Stomach (tissue), 4 donors: ENCODE measurements at regions not wholly inside any gene's neighbourhood (a gene's known extent, or its start where the extent isn't known, plus 50 kb on each side); places are given as distances from the start of the nearest gene placed in this dataset.

ENCODE experiments used
- POLR2AphosphoS5 ChIP-seq, 3 donors: sonication (generic); formaldehyde crosslinking; IDR thresholded peaks; one replicate each; pipeline ENCODE4 v1.6.1; 2016; ENCODE audit warnings: antibody characterized with exemption in 3 of 3
- TF ChIP-seq, protein P1 (sequence below), 7 experiments: fragments of 450-650 bp in 4 of 7; fragments of 200-600 bp in 3 of 7; sonication (generic) in 3 of 7; IDR thresholded peaks; one replicate each; pipeline ENCODE4 v1.5.1; 2016 to 2019; ENCODE audit warnings: antibody characterized with exemption in 7 of 7, control low read depth in 2 of 7, mild to moderate bottlenecking in 1 of 7

DNA sequence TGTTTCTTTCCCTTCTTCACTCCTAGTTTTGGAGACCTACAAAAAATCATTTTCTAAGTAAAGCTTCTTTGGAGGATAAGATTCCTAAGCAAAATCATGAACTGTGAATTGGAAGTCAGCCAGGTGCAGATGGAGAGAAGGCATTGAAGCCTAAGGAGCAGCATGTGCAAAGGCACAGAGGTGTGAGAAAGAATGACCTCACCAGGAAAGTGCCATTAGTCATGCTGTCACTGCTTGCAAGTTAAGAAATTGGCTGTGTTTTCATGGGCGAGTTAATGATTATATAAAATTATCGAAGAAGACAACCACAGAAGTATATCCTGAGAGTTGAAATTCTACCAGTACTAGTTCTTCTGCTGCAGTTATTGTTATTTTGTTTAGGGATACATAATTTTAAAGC, 80.3 kb upstream of the KLHL1 start:
- TF ChIP-seq POLR2AphosphoS5 (IDR thresholded peaks at IDR 0.05): no peak
- TF ChIP-seq, protein P1, sequence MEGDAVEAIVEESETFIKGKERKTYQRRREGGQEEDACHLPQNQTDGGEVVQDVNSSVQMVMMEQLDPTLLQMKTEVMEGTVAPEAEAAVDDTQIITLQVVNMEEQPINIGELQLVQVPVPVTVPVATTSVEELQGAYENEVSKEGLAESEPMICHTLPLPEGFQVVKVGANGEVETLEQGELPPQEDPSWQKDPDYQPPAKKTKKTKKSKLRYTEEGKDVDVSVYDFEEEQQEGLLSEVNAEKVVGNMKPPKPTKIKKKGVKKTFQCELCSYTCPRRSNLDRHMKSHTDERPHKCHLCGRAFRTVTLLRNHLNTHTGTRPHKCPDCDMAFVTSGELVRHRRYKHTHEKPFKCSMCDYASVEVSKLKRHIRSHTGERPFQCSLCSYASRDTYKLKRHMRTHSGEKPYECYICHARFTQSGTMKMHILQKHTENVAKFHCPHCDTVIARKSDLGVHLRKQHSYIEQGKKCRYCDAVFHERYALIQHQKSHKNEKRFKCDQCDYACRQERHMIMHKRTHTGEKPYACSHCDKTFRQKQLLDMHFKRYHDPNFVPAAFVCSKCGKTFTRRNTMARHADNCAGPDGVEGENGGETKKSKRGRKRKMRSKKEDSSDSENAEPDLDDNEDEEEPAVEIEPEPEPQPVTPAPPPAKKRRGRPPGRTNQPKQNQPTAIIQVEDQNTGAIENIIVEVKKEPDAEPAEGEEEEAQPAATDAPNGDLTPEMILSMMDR (IDR thresholded peaks at IDR 0.05): no peak
